IPS-NIHi7 (cell line): ENCODE measurements at regions not wholly inside any gene's neighbourhood (a gene's known extent, or its start where the extent isn't known, plus 50 kb on each side); places are given as distances from the start of the nearest gene placed in this dataset.
A peak's percentile ranks its signal among the peaks of the same experiment; 100 is the strongest.

Source experiments
- DNase-seq: peaks from one replicate; pipeline ENCODE4 v3.0.0; 2012; ENCODE audit warnings: mixed read lengths; ENCODE audit errors: extremely low spot score

DNA sequence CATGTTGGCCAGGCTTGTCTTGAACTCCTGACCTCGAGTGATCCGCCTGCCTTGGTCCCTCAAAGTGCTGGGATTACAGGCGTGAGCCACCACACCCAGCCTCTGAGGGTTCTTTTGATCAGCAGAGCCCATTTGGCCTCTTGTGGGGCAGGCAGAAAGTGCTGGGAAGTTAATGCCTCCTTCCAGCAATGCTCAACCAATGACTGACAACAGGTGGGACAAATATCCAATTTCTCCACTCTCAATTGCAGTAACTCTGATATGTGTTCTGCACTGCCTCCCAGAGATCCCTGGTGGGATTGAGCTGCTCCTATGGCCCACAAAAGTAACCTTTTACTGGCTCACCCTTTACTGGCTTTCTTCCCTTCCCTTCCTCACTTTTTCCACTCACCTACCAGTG, 79.9 kb upstream of the APC start:
- peak; percentile 20 for DNase-seq

DNA sequence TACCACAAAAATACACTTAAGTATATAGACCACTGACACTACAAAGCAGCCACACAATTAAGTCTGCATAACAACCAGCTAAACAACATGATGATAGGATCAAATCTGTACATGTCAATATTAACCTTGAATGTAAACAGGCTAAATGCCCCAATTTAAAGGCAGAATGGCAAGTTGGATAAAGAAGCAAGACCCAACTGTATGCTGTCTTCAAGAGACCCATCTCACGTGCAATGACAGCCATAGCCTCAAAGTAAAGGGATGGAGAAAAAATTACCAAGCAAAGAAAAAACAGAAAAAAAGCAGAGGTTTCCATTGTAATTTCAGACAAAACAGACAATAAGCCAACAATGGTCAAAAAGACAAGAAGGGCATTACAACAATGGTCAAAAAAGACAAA, 77.3 kb upstream of the APC start:
- no peak for DNase-seq

DNA sequence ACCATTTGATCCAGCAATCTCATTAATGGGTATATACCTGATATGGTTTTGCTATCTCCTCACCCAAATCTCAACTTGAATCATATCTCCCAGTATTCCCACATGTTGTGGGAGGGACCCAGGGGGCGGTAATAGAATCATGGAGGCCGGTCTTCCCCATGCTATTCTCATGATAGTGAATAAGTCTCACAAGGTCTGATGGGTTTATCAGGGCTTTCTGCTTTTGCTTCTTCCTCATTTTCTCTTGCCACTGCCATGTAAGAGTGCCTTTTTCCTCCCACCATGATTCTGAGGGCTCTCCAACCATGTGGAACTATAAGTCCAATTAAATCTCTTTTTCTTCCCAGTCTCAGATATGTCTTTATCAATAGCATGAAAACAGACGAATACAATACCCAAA, 74.5 kb upstream of the APC start:
- no peak for DNase-seq

DNA sequence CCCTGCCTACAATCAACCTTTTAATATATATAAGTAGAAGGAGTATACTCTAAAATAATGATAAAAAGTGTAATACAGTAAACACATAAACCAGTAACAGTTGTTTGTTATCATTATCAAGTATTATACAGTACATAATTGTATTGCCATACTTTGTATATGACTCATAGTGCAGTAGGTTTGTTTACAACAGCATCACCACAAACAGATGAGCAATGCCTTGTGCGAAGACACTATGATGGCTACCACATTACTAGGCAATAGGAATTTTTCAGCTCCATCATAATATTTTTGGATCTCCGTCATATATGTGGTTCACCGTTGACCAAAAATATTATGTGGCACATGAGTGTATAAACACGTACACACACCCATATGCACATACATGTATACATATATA, 69.7 kb upstream of the APC start:
- no peak for DNase-seq

DNA sequence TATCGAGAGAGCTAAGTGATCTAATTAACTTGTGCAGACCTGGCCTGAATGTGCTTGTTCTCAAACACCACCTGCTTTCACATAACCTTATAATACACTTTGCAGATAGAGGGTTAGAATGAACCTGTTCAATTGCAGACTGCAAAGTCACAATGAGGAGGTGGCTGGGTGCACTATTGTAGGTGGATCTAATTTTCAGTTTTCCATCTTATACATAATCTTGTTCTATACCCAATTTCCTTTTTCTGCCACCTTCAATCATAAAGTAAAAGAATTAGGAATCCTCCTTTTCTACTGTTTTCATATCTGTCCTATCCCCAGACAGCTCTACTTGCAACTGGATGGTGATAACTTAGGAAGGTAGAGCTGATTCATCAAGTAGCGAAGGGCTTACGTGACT, 68.8 kb upstream of the APC start:
- no peak for DNase-seq

DNA sequence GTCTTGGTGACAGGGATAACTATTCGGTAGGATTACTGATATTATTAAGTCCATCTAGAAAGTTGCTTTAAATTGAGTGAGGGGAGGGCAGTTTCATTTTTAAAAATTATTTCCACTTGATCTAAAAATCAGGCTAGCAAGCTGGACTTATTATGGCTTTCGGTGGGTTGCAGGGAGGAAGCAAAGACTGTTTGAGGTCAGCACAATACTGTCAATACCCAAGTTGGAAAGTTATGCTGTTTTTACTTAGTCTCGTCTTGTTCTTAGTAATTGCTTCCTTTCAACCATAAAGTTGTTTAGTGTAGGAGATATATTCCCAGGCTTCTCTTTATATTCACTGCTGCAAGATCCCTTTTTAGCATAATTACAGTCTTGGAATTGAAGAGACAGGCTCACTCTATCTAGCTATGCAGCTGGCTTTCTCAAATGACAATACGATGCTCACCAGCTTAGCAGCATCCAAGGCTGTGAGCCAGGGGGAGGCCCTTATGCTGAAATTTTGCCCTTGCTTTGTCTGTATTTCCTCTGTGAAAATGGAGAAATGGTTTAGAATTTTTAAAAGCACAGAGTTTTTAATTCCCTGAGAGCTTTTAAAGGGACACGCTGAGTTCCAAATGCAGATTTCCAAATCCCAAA, 68.2 kb upstream of the APC start:
- no peak for DNase-seq

DNA sequence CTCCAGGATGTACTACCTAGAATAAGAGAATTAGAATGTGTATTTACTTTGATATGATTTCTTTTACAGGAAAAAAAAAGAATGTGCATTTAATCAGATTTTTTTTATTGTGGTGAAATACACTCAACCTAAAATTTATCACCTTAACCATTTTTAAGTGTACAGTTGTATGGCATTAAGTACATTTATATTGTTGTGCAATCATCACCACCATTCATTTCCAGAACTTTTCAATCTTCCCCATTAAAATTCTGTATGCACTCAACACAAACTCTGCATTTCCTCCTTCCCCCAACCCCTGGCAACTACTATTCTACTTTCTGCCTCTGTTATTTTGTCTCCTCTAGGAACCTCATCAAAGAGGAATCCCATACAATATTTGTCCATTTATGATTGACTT, 66.0 kb upstream of the APC start:
- DNase-seq, result no peak

DNA sequence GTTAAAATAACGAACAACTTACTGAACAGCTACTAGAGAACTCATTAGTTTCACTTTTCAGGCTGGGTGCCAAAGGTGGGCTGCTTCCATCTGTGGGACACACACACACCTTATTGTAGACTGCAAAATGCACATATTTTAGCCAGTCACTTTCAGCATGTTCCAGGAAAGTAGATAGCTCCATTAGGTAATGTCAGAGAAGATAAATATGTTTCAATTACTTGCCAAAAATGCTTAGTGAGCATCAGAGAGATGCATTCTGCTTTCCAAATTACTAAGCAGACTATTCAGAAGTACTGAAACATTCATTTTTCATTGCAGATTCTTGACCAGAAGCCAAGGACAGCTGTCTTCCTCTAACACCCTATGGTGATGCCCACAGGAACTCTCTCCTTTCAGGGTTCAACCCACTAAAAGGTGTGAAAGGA, 56.2 kb upstream of the APC start:
- DNase-seq, result no peak

DNA sequence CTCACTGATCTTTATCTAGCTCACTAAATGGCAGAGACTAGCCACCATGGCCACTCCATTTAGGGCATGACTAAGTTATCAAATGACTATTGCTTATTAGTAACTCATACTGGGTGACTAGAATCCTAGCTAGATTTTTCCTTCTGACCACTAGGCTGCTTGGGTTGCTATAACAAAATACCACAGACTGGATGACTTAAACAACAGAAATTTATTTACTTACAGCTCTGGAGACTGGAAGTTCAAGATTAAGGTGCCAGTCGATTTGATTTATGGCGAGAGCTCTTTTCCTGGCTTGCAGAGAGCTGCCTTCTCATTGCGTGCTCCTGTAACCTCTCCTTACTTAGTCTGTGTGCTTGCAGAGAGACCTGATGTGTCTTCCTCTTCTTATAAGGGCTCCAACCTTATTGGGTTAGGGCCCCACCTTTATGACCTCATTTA, 55.0 kb upstream of the APC start:
- DNase-seq, result no peak

DNA sequence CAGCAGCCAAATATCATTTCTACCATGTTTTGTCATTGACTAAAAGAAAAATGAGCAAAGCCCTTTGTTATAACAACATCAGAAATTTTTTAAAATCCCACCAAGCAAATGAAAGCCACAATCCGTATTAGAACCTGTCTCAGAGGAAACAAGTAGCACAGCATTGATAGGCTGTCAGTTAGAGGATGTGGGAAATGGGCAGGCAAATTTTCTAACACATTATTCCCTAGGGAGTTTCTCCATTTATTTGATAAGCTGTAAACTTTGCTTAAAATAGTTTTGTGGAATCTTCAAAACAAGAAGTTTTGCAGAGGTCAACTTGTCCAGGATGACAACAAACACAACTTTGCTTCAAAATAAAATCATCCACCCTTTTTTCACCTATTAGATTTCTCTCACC, 53.6 kb upstream of the APC start:
- DNase-seq, result no peak

DNA sequence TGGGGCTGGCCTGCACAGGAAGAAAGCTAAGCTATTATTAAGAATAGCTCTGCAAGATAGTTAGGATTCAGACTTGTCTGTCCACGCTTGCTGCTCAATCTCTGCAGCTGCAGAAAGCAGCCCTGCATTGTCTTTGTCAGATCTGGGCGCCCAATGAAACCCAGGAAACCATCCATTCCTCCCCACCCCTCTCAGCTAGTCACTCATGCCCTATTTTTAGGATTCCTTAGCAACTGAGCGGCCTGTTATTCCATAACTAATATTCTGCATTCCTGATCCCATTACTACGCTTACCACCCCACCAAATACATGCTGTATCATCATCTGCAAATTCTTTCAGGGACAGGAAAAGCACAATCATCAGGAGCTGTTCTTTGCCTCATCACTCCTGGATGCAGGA, 52.9 kb upstream of the APC start:
- DNase-seq, result no peak

DNA sequence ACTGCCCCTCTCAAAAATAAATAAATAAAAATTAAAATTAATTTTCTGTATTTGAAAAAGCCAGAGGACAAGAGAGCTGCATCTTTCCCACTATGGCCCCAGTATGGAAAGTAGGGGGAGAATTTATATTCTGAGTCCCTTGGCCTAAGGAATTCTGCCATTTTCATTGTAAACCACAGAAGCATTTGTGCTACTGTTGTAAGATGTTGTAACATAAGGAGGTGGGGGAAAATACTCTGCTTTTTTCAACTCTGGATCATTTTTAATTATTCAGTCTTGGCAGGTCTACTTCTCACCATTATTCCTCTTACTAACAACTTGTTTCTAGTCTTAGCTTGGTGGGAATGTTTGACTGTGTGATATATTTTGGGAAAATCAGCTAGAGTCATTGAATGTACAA, 52.3 kb upstream of the APC start:
- DNase-seq, result no peak

DNA sequence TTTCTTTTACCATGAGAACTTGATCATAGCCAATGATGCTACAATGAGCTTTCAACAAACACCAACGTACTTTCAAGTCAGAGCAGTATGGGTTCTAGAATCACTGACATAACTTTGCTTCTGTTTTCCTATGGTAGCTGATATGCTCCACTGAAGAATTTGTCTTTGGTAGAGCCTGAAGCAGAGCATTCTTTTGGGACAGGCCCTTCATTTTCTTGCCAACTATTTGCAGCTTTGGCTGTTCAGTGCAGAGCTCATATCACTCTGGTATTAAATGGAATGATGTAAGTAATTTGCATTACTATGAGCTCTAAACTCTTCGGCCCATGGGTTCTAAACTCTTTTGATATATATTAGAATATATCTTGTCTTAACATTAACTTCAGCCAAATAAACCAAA, 51.8 kb upstream of the APC start:
- no peak for DNase-seq

DNA sequence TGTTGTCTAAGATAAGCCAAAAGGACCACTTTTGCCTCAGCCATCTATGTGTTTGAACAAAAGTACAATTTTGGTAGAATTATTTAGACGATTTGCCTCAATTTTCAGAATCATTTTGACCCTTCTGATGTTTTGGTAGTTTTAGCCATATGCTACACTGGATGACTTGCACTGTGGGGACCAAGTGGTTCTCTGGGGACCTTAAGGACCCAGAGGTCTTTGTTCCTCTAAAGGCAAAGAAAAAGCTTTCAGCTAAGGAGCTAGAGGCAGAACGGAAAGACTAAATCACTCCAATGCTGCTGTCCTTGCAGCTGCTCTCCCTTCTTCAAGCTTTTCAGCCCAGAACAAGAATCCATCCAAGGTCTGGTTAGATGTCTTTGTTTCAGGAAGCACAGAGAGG, 51.0 kb upstream of the APC start:
- DNase-seq, result no peak

DNA sequence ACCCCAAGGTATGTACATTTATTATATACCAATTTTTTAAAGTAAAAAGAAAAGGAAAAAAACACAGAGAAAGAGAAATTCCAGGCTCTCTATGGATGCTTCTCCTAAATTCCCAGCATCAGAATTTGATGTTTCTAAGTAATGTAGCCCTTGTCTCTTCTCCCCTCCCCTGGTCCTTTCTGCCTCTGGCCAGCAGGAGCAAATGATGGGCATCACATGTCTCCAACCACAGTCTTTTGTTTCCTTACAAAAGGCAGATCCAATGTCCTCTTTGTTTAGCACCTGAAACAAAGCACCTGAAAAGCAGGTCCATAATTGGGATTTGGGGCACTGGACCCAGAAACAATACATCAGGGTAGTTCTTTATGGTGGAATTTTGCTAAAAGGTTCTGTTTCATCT, 50.4 kb upstream of the APC start:
- peak; percentile 40 for DNase-seq
